Endothelial cell (in vitro differentiated cells): ENCODE measurements at regions not wholly inside any gene's neighbourhood (a gene's known extent, or its start where the extent isn't known, plus 50 kb on each side); places are given as distances from the start of the nearest gene placed in this dataset.
"Not testable (repeated sequence)": the region's sequence is repeated elsewhere in the genome, so short reads cannot be mapped to it uniquely, and the experiment has no call there.

Experiments
- DNase-seq: peaks from one replicate; pipeline ENCODE4 v3.0.0; 2021; ENCODE audit warnings: low spot score
- H3K27ac Mint-ChIP-seq: one replicate; pipeline ENCODE4 v1.8.0; 2021; ENCODE audit warnings: mixed read lengths, inconsistent platforms; ENCODE audit not compliant: unreplicated experiment
- H3K27me3 Mint-ChIP-seq: one replicate; pipeline ENCODE4 v1.8.0; 2021; ENCODE audit warnings: mild to moderate bottlenecking, moderate library complexity, mixed read lengths, inconsistent platforms; ENCODE audit not compliant: unreplicated experiment
- H3K36me3 Mint-ChIP-seq: one replicate; pipeline ENCODE4 v1.8.0; 2021; ENCODE audit warnings: mild to moderate bottlenecking, low read depth, mixed read lengths, inconsistent platforms; ENCODE audit not compliant: unreplicated experiment
- H3K4me1 Mint-ChIP-seq: one replicate; pipeline ENCODE4 v1.8.0; 2021; ENCODE audit warnings: mild to moderate bottlenecking, mixed read lengths, inconsistent platforms; ENCODE audit not compliant: unreplicated experiment
- H3K4me3 Mint-ChIP-seq: one replicate; pipeline ENCODE4 v1.8.0; 2021; ENCODE audit warnings: mild to moderate bottlenecking, mixed read lengths, inconsistent platforms; ENCODE audit not compliant: unreplicated experiment
- H3K9me3 Mint-ChIP-seq: one replicate; pipeline ENCODE4 v1.8.0; 2021; ENCODE audit warnings: mixed read lengths, inconsistent platforms; ENCODE audit not compliant: unreplicated experiment
- TF ChIP-seq, protein P1 (sequence below): fragments of 200-600 bp; sonication (generic); IDR thresholded peaks from one replicate; pipeline ENCODE4 v1.5.0; 2021; ENCODE audit warnings: antibody characterized with exemption; ENCODE audit not compliant: unreplicated experiment

DNA sequence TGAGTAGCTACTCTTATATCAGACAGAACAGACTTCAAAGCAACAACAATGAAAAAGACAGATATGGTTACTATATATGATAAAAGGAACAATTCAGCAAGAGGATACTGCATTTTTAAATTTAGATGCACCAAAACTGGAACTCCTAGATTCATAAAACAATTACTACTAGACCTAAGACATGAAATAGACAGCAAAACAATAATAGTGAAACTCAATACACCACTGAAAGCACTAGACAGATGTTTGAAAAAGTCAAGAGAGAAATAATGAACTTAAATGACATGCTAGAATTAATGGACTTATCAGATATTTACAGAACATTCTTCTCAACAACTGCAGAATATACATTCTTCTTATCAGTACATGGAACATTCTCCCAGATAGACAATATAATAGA, 99.5 kb upstream of the ITM2A start:
- H3K9me3 Mint-ChIP-seq, result no peaks in the 10 kb centered on the region
- H3K36me3 Mint-ChIP-seq, result no peaks in the 10 kb centered on the region
- TF ChIP-seq, protein P1, sequence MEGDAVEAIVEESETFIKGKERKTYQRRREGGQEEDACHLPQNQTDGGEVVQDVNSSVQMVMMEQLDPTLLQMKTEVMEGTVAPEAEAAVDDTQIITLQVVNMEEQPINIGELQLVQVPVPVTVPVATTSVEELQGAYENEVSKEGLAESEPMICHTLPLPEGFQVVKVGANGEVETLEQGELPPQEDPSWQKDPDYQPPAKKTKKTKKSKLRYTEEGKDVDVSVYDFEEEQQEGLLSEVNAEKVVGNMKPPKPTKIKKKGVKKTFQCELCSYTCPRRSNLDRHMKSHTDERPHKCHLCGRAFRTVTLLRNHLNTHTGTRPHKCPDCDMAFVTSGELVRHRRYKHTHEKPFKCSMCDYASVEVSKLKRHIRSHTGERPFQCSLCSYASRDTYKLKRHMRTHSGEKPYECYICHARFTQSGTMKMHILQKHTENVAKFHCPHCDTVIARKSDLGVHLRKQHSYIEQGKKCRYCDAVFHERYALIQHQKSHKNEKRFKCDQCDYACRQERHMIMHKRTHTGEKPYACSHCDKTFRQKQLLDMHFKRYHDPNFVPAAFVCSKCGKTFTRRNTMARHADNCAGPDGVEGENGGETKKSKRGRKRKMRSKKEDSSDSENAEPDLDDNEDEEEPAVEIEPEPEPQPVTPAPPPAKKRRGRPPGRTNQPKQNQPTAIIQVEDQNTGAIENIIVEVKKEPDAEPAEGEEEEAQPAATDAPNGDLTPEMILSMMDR, result no peak
- H3K4me1 Mint-ChIP-seq, result no peaks in the 10 kb centered on the region
- H3K27me3 Mint-ChIP-seq, result no peaks in the 10 kb centered on the region
- H3K4me3 Mint-ChIP-seq, result no peak overlapping the region
- no peak for DNase-seq
- H3K27ac Mint-ChIP-seq, result no peak overlapping the region

DNA sequence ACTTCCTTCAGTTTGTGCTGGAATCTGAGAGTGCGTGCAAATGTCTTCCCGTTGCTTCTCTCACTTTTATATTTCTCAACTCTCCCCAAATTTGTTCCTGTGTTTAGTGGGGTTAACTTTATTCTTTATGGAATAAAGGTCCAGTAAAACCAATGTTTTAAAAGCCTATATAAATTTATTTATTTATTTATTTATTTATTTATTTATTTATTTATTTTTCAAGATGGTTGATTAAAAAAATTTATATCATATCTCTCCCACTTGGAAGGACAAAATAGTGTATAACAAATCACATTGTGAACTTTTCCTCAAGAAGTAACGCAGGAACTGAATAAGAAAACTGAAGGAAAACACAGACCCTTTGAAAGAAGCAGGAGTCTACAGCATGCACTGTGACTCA, 95.3 kb upstream of the ITM2A start:
- no peak overlapping the region for H3K27ac Mint-ChIP-seq
- no peaks in the 10 kb centered on the region for H3K27me3 Mint-ChIP-seq
- no peaks in the 10 kb centered on the region for H3K9me3 Mint-ChIP-seq
- no peaks in the 10 kb centered on the region for H3K36me3 Mint-ChIP-seq
- DNase-seq, result no peak
- no peaks in the 10 kb centered on the region for H3K4me1 Mint-ChIP-seq
- TF ChIP-seq, protein P1, result no peak
- H3K4me3 Mint-ChIP-seq, result no peak overlapping the region

DNA sequence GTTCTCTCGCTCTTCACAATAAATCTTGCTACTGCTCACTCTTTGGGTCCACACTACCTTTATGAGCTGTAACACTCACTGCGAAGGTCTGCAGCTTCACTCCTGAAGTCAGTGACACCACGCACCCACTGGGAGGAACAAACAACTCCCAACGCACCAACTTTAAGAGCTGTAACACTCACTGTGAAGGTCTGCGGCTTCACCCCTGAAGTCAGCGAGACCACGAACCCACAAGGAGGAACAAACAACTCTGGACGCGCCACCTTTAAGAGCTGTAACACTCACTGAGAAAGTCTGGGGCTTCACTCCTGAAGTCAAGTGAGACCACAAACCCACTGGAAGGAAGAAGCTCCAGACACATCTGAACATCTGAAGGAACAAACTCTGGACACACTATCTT, 89.5 kb upstream of the ITM2A start:
- DNase-seq, H3K4me1 Mint-ChIP-seq, H3K27me3 Mint-ChIP-seq, H3K36me3 Mint-ChIP-seq, H3K4me3 Mint-ChIP-seq, H3K27ac Mint-ChIP-seq, H3K9me3 Mint-ChIP-seq: not testable (repeated sequence)

DNA sequence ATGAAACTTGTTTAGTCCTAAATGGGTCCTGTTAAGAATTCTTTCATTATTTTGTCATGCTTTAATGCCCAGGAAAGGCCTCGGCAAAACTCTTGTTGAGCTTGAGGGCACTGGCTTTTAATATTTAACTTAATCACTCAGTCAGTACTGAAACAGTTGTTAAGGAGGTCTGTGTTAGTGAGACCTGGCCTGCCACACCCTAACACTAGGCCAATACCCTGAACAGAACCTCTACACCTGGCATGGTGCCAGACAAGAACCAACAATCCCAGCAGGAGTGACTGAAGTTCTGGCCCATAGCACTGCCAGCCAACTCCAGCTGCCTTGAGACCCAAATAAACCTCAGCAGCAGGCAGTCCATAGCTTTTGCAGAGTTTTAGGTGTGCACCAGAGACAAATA, 85.7 kb upstream of the ITM2A start:
- Mint-ChIP-seq H3K9me3 (no peaks in the 10 kb centered on the region), H3K27me3 (no peaks in the 10 kb centered on the region), H3K27ac (no peak overlapping the region), H3K4me3 (no peak overlapping the region), H3K36me3 (no peaks in the 10 kb centered on the region), H3K4me1 (no peaks in the 10 kb centered on the region)
- no peak for DNase-seq
- TF ChIP-seq, protein P1, result no peak

DNA sequence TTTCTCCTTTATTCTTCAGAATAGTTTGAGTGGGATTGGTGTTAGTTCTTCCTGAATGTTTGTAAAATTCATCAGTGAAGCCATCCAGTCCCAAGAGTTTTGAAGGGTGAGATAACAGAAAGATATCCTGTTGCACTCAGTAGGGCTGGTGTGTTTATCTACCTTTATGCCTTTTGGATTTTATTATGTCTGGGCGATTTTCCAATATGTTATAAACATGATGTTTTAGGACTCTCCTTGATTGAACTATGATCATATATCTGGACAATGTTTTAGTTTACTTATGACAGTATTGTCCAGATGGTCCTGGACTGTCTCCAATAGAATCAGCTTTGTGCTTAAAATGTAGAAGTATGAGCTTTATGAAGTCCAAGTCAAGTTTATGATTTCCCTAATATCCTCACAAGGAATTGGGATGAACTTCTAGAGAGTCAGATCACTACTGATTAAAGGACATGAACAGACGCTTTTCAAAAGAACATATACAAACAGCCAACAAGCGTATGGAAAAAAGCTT, 77.6 kb upstream of the ITM2A start:
- Mint-ChIP-seq H3K4me3 (no peak overlapping the region), H3K27me3 (peaks cover 2% of the 10 kb centered on the region), H3K4me1 (no peaks in the 10 kb centered on the region), H3K9me3 (no peaks in the 10 kb centered on the region), H3K27ac (no peak overlapping the region), H3K36me3 (no peaks in the 10 kb centered on the region)
- no peak for DNase-seq
- TF ChIP-seq, protein P1, result no peak

DNA sequence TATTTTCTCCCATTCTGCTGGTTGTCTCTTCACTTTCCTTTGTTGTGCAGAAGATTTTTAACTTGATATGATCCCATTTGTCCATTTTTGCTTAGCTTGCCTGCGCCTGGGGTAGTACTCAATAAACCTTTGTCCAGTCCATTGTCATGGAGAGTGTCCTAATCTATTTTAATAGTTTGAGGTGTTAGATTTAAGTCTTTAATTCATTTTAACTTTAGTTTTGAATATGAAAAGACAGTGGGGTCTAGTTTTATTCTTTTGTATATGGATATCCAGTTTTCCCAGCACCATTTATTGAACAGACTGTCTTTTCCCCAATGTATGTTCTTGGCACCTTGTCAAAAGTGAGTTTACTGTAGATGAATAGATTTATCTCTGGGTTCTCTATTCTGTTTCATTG, 76.0 kb upstream of the ITM2A start:
- Mint-ChIP-seq H3K4me1 (no peaks in the 10 kb centered on the region), H3K36me3 (no peaks in the 10 kb centered on the region), H3K27me3 (peaks cover 2% of the 10 kb centered on the region), H3K27ac (no peak overlapping the region), H3K9me3 (no peaks in the 10 kb centered on the region), H3K4me3 (no peak overlapping the region)
- TF ChIP-seq, protein P1, result no peak
- no peak for DNase-seq
